ENCODE measurements at regions not wholly inside any gene's neighbourhood (a gene's known extent, or its start where the extent isn't known, plus 50 kb on each side); places are given as distances from the start of the nearest gene placed in this dataset.

DNA sequence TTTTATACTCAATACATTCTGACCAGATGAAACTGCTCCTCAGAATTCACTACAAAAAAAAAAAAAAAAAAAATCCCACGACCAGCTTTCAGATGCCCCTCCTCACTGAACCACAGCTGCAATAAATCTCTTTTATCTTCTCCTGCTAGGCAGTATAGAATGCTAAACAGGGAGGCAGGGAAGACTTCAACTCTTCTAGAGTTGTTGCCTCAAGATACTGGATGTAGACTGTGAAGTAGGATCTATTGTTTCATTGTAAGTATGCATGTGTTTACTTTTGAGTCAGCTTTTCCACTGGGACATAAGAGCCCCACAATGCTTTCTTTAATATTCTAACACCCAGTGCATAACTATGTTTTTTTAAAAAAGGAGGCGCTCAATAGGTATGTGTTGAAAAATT, 401.4 kb downstream of the TBL1XR1 start:
- no peak for TF ChIP-seq POLR2A (IDR thresholded peaks at IDR 0.05; ENCODE audit: low read length)
- TF ChIP-seq GATA1 (IDR thresholded peaks at IDR 0.05; ENCODE audit: low read depth, low read length) = no peak

Measured in erythroblast (primary cell).